ENCODE measurements at regions not wholly inside any gene's neighbourhood (a gene's known extent, or its start where the extent isn't known, plus 50 kb on each side); places are given as distances from the start of the nearest gene placed in this dataset.

GRCh38 chr20:55855052-55855451 is 150.3 kb downstream of the CBLN4 start:
- Mint-ChIP-seq H3K4me1 (ENCODE audit: low read depth, unreplicated experiment) (no peaks in the 10 kb centered on the region), H3K36me3 (ENCODE audit: unreplicated experiment) (no peaks in the 10 kb centered on the region), H3K27me3 (ENCODE audit: unreplicated experiment) (no peaks in the 10 kb centered on the region), H3K4me3 (ENCODE audit: unreplicated experiment) (no peak overlapping the region), H3K9me3 (ENCODE audit: unreplicated experiment) (peaks cover 3% of the 10 kb centered on the region), H3K27ac (ENCODE audit: unreplicated experiment) (no peak overlapping the region)
- no peak for DNase-seq
- no peak for TF ChIP-seq CTCF (IDR thresholded peaks at IDR 0.05; ENCODE audit: partially characterized antibody, unreplicated experiment)

GRCh38 chr20:55830121-55830827 is 175.0 kb downstream of the CBLN4 start:
- Mint-ChIP-seq H3K36me3 (ENCODE audit: unreplicated experiment) (no peaks in the 10 kb centered on the region), H3K9me3 (ENCODE audit: unreplicated experiment) (peaks cover 7% of the 10 kb centered on the region)

GRCh38 chr20:55805138-55805537 is 200.2 kb downstream of the CBLN4 start:
- TF ChIP-seq CTCF (IDR thresholded peaks at IDR 0.05; ENCODE audit: partially characterized antibody, unreplicated experiment) = no peak
- Mint-ChIP-seq H3K27me3 (ENCODE audit: unreplicated experiment) (peaks cover 2% of the 10 kb centered on the region), H3K9me3 (ENCODE audit: unreplicated experiment) (no peaks in the 10 kb centered on the region), H3K4me1 (ENCODE audit: low read depth, unreplicated experiment) (no peaks in the 10 kb centered on the region), H3K27ac (ENCODE audit: unreplicated experiment) (no peak overlapping the region), H3K4me3 (ENCODE audit: unreplicated experiment) (no peak overlapping the region), H3K36me3 (ENCODE audit: unreplicated experiment) (no peaks in the 10 kb centered on the region)
- no peak for DNase-seq

More at GRCh38 chr20:55830121-55830827, 175.0 kb downstream of the CBLN4 start:
- Mint-ChIP-seq H3K27me3 (ENCODE audit: unreplicated experiment) (no peaks in the 10 kb centered on the region), H3K4me1 (ENCODE audit: low read depth, unreplicated experiment) (no peaks in the 10 kb centered on the region), H3K4me3 (ENCODE audit: unreplicated experiment) (no peak overlapping the region), H3K27ac (ENCODE audit: unreplicated experiment) (no peak overlapping the region)
- DNase-seq = no peak
- no peak for TF ChIP-seq CTCF (IDR thresholded peaks at IDR 0.05; ENCODE audit: partially characterized antibody, unreplicated experiment)

- no peak for DNase-seq
- Mint-ChIP-seq H3K4me3 (ENCODE audit: unreplicated experiment) (no peak overlapping the region), H3K36me3 (ENCODE audit: unreplicated experiment) (no peaks in the 10 kb centered on the region), H3K27ac (ENCODE audit: unreplicated experiment) (no peak overlapping the region), H3K4me1 (ENCODE audit: low read depth, unreplicated experiment) (no peaks in the 10 kb centered on the region), H3K9me3 (ENCODE audit: unreplicated experiment) (no peaks in the 10 kb centered on the region), H3K27me3 (ENCODE audit: unreplicated experiment) (peaks cover 2% of the 10 kb centered on the region)
- TF ChIP-seq CTCF (IDR thresholded peaks at IDR 0.05; ENCODE audit: partially characterized antibody, unreplicated experiment) = no peak
These were observed 204.6 kb downstream of the CBLN4 start for GRCh38 chr20:55800552-55801245.

GRCh38 chr20:55793986-55794385 is 211.3 kb downstream of the CBLN4 start:
- no peak for DNase-seq
- Mint-ChIP-seq H3K4me3 (ENCODE audit: unreplicated experiment) (no peak overlapping the region), H3K4me1 (ENCODE audit: low read depth, unreplicated experiment) (no peaks in the 10 kb centered on the region), H3K9me3 (ENCODE audit: unreplicated experiment) (peaks cover 2% of the 10 kb centered on the region), H3K27ac (ENCODE audit: unreplicated experiment) (no peak overlapping the region), H3K27me3 (ENCODE audit: unreplicated experiment) (no peaks in the 10 kb centered on the region), H3K36me3 (ENCODE audit: unreplicated experiment) (no peaks in the 10 kb centered on the region)
- no peak for TF ChIP-seq CTCF (IDR thresholded peaks at IDR 0.05; ENCODE audit: partially characterized antibody, unreplicated experiment)

All from glutamatergic neuron (in vitro differentiated cells).